ENCODE measurements at regions not wholly inside any gene's neighbourhood (a gene's known extent, or its start where the extent isn't known, plus 50 kb on each side); places are given as distances from the start of the nearest gene placed in this dataset.

DNA sequence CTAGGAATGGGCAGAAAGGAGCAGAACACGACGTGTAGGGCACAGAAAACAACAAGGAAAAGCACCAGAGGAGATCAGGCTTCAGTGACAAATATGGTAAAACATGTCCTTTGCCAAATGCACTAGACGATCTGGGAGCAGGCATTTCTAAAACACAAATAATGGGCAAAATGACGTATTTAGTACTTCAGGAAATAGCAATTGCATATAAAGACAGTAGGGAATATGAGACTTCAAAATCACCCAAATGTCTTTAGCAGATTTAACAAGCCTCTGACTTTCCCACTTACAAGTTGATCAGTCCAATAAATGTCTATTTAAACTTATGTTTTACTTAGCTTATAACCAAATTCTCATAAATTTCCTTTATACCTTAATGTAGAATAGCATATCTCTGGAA lies 969.6 kb upstream of the C9orf72 start:
- no peak overlapping the region for H2BK15ac ChIP-seq (ENCODE audit: low read length)
- H3K56ac ChIP-seq (replicated peaks; ENCODE audit: insufficient read length, low read depth, low read length): no peak overlapping the region
- H2AFZ ChIP-seq (ENCODE audit: low read length): no peak overlapping the region
- H4K5ac ChIP-seq (ENCODE audit: insufficient read length, low read depth, low read length): no peak overlapping the region
- FAIRE-seq (no peak), DNase-seq (ENCODE audit: low read depth in 1 of 2, low spot score in 2 of 2) (no peak)
- H3K27ac ChIP-seq (ENCODE audit: low read depth, low read length): no peak overlapping the region
- H3K79me1 ChIP-seq (ENCODE audit: low read depth, low read length): no peaks in the 10 kb centered on the region
- no peak overlapping the region for H2AK5ac ChIP-seq (ENCODE audit: low read depth, low read length)
- no peak overlapping the region for H3K18ac ChIP-seq (ENCODE audit: extremely low read depth, low read length)
- H3K14ac ChIP-seq (ENCODE audit: insufficient read length): no peak overlapping the region
- no peaks in the 10 kb centered on the region for H4K20me1 ChIP-seq (replicated peaks in 1 of 2; ENCODE audit: control insufficient read depth in 1 of 2, insufficient read depth in 2 of 2, low read length in 2 of 2)
- no peak overlapping the region for H3K4me2 ChIP-seq (ENCODE audit: insufficient read depth in 1 of 2, low read depth in 2 of 2, low read length in 2 of 2)
- H4K91ac ChIP-seq (replicated peaks; ENCODE audit: insufficient read length, low read length): no peak overlapping the region
- WGBS, 2 experiments (ENCODE audit: extremely low coverage in 1 of 2, insufficient coverage in 1 of 2, insufficient read length in 1 of 2, insufficient replicate concordance in 2 of 2, low coverage in 1 of 2, low lambda C conversion rate in 2 of 2, missing lambda C conversion rate in 1 of 2): 87% methylated on average over 4 of the region's 4 CpGs; no CpG with 5 or more reads in 1 of the 2 experiments
- CTCF ChIA-PET (ENCODE audit: partially characterized antibody): interaction anchor here (0.8 kb wide), 1 partner anchor 18 kb away, joined by 3 read pairs; no protein-coding TSS in a partner anchor
- H3K9me3 ChIP-seq (ENCODE audit: insufficient read depth in 2 of 2, low read depth in 1 of 2, low read length in 1 of 2): no peaks in the 10 kb centered on the region
- H3K4ac ChIP-seq (replicated peaks; ENCODE audit: insufficient read length, low read depth, low read length): no peak overlapping the region
- H3K23me2 ChIP-seq (ENCODE audit: low read depth, low read length): no peaks in the 10 kb centered on the region
- POLR2A ChIA-PET (ENCODE audit: partially characterized antibody): no interaction called here
- no peak overlapping the region for H4K8ac ChIP-seq (ENCODE audit: extremely low read depth, insufficient read depth, low read length)
- no peak overlapping the region for H3K4me3 ChIP-seq (ENCODE audit: extremely low read depth in 1 of 4, insufficient read depth in 2 of 4, low read depth in 3 of 4, low read length in 4 of 4)
- no peak overlapping the region for H2BK120ac ChIP-seq (replicated peaks; ENCODE audit: low read depth, low read length)
- H2BK5ac ChIP-seq (ENCODE audit: low read depth, low read length): no peak overlapping the region
- H2BK20ac ChIP-seq (ENCODE audit: low read length): no peak overlapping the region
- H2BK12ac ChIP-seq (ENCODE audit: low read depth, low read length): no peak overlapping the region
- no peak for TF ChIP-seq POLR2A (IDR thresholded peaks at IDR 0.05; ENCODE audit: control extremely low read depth in 1 of 2, low read depth in 2 of 2, low read length in 2 of 2)
- no peak for TF ChIP-seq GTF2F1 (IDR thresholded peaks at IDR 0.05; ENCODE audit: borderline replicate concordance, low read depth, low read length)
- TF ChIP-seq CEBPB (IDR thresholded peaks at IDR 0.05; ENCODE audit: low read depth, low read length): no peak
- TF ChIP-seq BCL11A (IDR thresholded peaks at IDR 0.05; ENCODE audit: low read depth in 2 of 2, low read length in 2 of 2): no peak
- TF ChIP-seq NANOG (IDR thresholded peaks at IDR 0.05; ENCODE audit: insufficient read depth, low read depth, low read length, poor library complexity, severe bottlenecking): no peak
- no peak for TF ChIP-seq KDM1A (IDR thresholded peaks at IDR 0.05; ENCODE audit: borderline replicate concordance, low read length)
- no peak for TF ChIP-seq KDM5A (IDR thresholded peaks at IDR 0.05; ENCODE audit: low read length)
- TF ChIP-seq SIX5 (IDR thresholded peaks at IDR 0.05; ENCODE audit: low read depth, low read length): no peak
- no peak for TF ChIP-seq MAFK (IDR thresholded peaks at IDR 0.05; ENCODE audit: low read depth, low read length)
- no peak for TF ChIP-seq BRCA1 (IDR thresholded peaks at IDR 0.05; ENCODE audit: low read depth, low read length)
- TF ChIP-seq RAD21 (IDR thresholded peaks at IDR 0.05 in 1 of 2, conservative IDR thresholded peaks at IDR 0.05 in 1 of 2; ENCODE audit: low read depth in 2 of 2, low read length in 2 of 2): no peak
- no peak overlapping the region for H3K23ac ChIP-seq (ENCODE audit: insufficient read length)
- H3K27me3 ChIP-seq (replicated peaks in 1 of 4; ENCODE audit: control insufficient read depth in 3 of 4, extremely low read depth in 1 of 4, insufficient read depth in 3 of 4, low read length in 3 of 4): no peaks in the 10 kb centered on the region
- H3K36me3 ChIP-seq (ENCODE audit: control insufficient read depth in 2 of 4, insufficient read depth in 4 of 4, low read length in 3 of 4): no peaks in the 10 kb centered on the region
- H3K4me1 ChIP-seq (replicated peaks in 1 of 4; ENCODE audit: control insufficient read depth in 3 of 4, insufficient read depth in 4 of 4, low read length in 3 of 4): no peaks in the 10 kb centered on the region
- H3K79me2 ChIP-seq (ENCODE audit: control insufficient read depth in 1 of 2, insufficient read depth in 2 of 2, low read length in 2 of 2): no peaks in the 10 kb centered on the region
- no peak overlapping the region for H3K9ac ChIP-seq (replicated peaks in 1 of 4; ENCODE audit: extremely low read depth in 1 of 4, low read depth in 3 of 4, low read length in 3 of 4)
